ENCODE measurements at regions not wholly inside any gene's neighbourhood (a gene's known extent, or its start where the extent isn't known, plus 50 kb on each side); places are given as distances from the start of the nearest gene placed in this dataset.
"Not testable (repeated sequence)": the region's sequence is repeated elsewhere in the genome, so short reads cannot be mapped to it uniquely, and the experiment has no call there.

DNA sequence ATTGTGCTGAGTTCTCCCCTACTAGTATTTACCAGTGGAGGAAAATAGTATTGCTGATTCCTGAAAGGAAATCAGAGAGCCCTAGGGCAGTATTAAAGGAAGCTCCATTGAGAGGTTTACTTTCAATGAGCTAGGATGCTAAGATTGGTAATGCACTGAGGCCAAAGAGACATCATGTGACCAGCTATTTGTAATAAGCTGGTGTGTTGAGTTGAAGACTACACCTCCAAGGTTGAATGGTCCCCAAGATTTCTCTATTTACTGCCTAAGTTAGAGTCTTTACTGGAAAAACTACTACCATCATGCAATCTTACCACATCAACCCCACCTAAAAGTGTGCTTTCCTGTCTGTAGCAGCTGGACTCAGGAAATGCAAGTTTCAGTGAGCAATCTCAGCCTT, 151.5 kb upstream of the GJE1 start:
- peaks cover 0 to 5% (median 3%) of the 10 kb centered on the region in 3 donors for H3K4me1 Mint-ChIP-seq
- ChIA-PET POLR2A (interaction anchor here in 1 of 2 donors (0.5 kb wide), 1 partner anchor 32 kb away, joined by 7 read pairs; no protein-coding TSS in a partner anchor), CTCF (no interaction called here)
- ATAC-seq (replicated peaks in 1 of 4) (no peak), DNase-seq (no peak)
- H3K4me3 Mint-ChIP-seq, result no peak overlapping the region
- Histone ChIP-seq H3K27ac (ENCODE audit: low read length) (no peak overlapping the region), H3K27me3 (replicated peaks in 1 of 2; ENCODE audit: control insufficient read depth in 2 of 2, extremely low read depth in 1 of 2, insufficient read depth in 2 of 2, low read length in 1 of 2) (no peaks in the 10 kb centered on the region), H3K9me3 (no peaks in the 10 kb centered on the region), H3K36me3 (ENCODE audit: control insufficient read depth in 2 of 2, extremely low read depth in 1 of 2, insufficient read depth in 1 of 2, low read length in 1 of 2) (no peaks in the 10 kb centered on the region), H3K4me1 (ENCODE audit: control insufficient read depth in 1 of 2, extremely low read depth in 1 of 2, insufficient read depth in 2 of 2, low read length in 2 of 2) (no peaks in the 10 kb centered on the region), H3K4me3 (ENCODE audit: control insufficient read depth in 1 of 2, extremely low read depth in 1 of 2, low read length in 1 of 2) (no peak overlapping the region)
- H3K27me3 Mint-ChIP-seq, result no peaks in the 10 kb centered on the region
- H3K9me3 Mint-ChIP-seq, result no peaks in the 10 kb centered on the region
- no peak overlapping the region for H3K27ac Mint-ChIP-seq
- H3K36me3 Mint-ChIP-seq, result no peaks in the 10 kb centered on the region

DNA sequence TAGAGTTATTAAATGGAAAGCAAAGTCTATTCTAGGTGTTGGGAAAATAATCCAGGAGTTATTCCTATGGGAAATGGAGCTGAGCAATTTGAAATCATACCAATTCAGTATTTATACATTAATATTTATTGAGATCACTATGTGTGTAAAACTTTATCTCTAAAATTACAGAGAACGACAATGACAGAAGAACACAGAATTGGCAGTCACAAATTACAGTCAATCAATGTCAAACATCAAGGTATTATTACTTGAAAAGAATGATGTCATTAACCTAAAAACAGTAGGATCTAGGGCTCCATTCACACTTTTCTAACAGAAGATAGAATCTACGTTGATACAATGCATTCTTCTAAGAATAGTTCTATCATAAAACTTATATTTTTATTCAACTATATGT, 154.9 kb upstream of the GJE1 start:
- ATAC-seq (replicated peaks in 1 of 4), result no peak
- H3K27me3 ChIP-seq (replicated peaks in 1 of 2; ENCODE audit: control insufficient read depth in 2 of 2, extremely low read depth in 1 of 2, insufficient read depth in 2 of 2, low read length in 1 of 2), result no peaks in the 10 kb centered on the region
- POLR2A ChIA-PET, result no interaction called here
- Mint-ChIP-seq H3K4me3 (no peak overlapping the region), H3K9me3 (no peaks in the 10 kb centered on the region), H3K36me3 (no peaks in the 10 kb centered on the region), H3K4me1 (no peaks in the 10 kb centered on the region), H3K27ac (no peak overlapping the region), H3K27me3 (no peaks in the 10 kb centered on the region)
- CTCF ChIA-PET, result interaction anchor here (0.6 to 1.4 kb wide), 3 partner anchors 8 to 588 kb away, joined by 3 to 5 read pairs (median 3); no protein-coding TSS in a partner anchor
- no peaks in the 10 kb centered on the region for H3K36me3 ChIP-seq (ENCODE audit: control insufficient read depth in 2 of 2, extremely low read depth in 1 of 2, insufficient read depth in 1 of 2, low read length in 1 of 2)
- WGBS (ENCODE audit: insufficient coverage), result no CpG with 5 or more reads among the region's 2 CpGs
- no peak overlapping the region for H3K4me3 ChIP-seq (ENCODE audit: control insufficient read depth in 1 of 2, extremely low read depth in 1 of 2, low read length in 1 of 2)
- H3K27ac ChIP-seq (ENCODE audit: low read length), result no peak overlapping the region
- no peaks in the 10 kb centered on the region for H3K4me1 ChIP-seq (ENCODE audit: control insufficient read depth in 1 of 2, extremely low read depth in 1 of 2, insufficient read depth in 2 of 2, low read length in 2 of 2)
- DNase-seq, result no peak
- H3K9me3 ChIP-seq, result no peaks in the 10 kb centered on the region

DNA sequence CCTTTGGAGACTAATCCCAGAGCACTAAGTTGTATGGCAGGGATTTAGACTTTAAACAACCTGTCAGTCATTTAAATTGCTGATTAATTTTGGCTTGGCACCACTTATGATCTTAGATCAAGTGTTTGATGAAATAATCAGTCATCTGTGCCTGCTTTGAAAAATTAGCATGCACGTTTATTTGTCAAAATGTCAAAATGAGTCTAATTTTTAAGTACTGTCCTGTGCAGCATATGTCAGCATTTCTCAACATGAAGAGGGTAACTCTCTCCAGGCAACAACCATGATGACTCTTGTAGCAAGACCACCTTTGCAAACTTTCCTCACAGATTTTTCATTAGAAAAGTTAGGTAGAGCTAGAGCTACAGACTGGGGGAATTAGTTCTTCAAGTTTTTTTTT, 155.7 kb upstream of the GJE1 start:
- H3K9me3 ChIP-seq, result no peaks in the 10 kb centered on the region
- ChIA-PET POLR2A (no interaction called here), CTCF (interaction anchor here in 1 of 2 donors (1.0 kb wide), 1 partner anchor 9 kb away, joined by 3 read pairs; no protein-coding TSS in a partner anchor)
- Mint-ChIP-seq H3K27me3 (no peaks in the 10 kb centered on the region), H3K36me3 (no peaks in the 10 kb centered on the region), H3K27ac (no peak overlapping the region), H3K4me1 (no peaks in the 10 kb centered on the region), H3K4me3 (no peak overlapping the region), H3K9me3 (no peaks in the 10 kb centered on the region)
- H3K36me3 ChIP-seq (ENCODE audit: control insufficient read depth in 2 of 2, extremely low read depth in 1 of 2, insufficient read depth in 1 of 2, low read length in 1 of 2), result no peaks in the 10 kb centered on the region
- WGBS (ENCODE audit: insufficient coverage), result 83% methylated on average over 1 of the region's 1 CpG
- H3K27ac ChIP-seq (ENCODE audit: low read length), result no peak overlapping the region
- ATAC-seq (replicated peaks in 1 of 4), result no peak
- DNase-seq, result no peak
- H3K27me3 ChIP-seq (replicated peaks in 1 of 2; ENCODE audit: control insufficient read depth in 2 of 2, extremely low read depth in 1 of 2, insufficient read depth in 2 of 2, low read length in 1 of 2), result no peaks in the 10 kb centered on the region
- no peaks in the 10 kb centered on the region for H3K4me1 ChIP-seq (ENCODE audit: control insufficient read depth in 1 of 2, extremely low read depth in 1 of 2, insufficient read depth in 2 of 2, low read length in 2 of 2)
- H3K4me3 ChIP-seq (ENCODE audit: control insufficient read depth in 1 of 2, extremely low read depth in 1 of 2, low read length in 1 of 2), result no peak overlapping the region

DNA sequence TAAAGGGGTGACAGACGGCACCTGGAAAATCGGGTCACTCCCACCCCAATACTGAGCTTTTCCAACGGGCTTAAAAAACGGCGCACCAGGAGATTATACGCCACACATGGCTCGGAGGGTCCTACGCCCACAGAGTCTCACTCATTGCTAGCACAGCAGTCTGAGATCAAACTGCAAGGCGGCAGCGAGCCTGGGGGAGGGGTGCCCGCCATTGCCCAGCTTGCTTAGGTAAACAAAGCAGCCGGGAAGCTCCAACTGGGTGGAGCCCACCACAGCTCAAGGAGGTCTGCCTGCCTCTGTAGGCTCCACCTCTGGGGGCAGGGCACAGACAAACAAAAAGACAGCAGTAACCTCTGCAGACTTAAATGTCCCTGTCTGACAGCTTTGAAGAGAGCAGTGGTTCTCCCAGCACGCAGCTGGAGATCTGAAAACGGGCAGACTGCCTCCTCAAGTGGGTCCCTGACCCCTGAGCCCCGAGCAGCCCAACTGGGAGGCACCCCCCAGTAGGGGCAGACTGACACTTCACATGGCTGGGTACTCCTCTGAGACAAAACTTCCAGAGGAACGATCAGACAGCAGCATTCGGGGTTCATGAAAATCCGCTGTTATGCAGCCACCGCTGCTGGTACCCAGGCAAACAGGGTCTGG, 162.8 kb upstream of the GJE1 start:
- H3K27ac Mint-ChIP-seq; H3K9me3 ChIP-seq; H3K4me3 Mint-ChIP-seq; H3K36me3 ChIP-seq (ENCODE audit: control insufficient read depth in 2 of 2, extremely low read depth in 1 of 2, insufficient read depth in 1 of 2, low read length in 1 of 2); H3K4me1 ChIP-seq (ENCODE audit: control insufficient read depth in 1 of 2, extremely low read depth in 1 of 2, insufficient read depth in 2 of 2, low read length in 2 of 2); POLR2A ChIA-PET; H3K9me3 Mint-ChIP-seq; ATAC-seq (replicated peaks in 1 of 4); H3K27me3 ChIP-seq (replicated peaks in 1 of 2; ENCODE audit: control insufficient read depth in 2 of 2, extremely low read depth in 1 of 2, insufficient read depth in 2 of 2, low read length in 1 of 2); H3K27me3 Mint-ChIP-seq; H3K4me3 ChIP-seq (ENCODE audit: control insufficient read depth in 1 of 2, extremely low read depth in 1 of 2, low read length in 1 of 2); H3K27ac ChIP-seq (ENCODE audit: low read length); CTCF ChIA-PET; H3K36me3 Mint-ChIP-seq; DNase-seq; H3K4me1 Mint-ChIP-seq: not testable (repeated sequence)
- WGBS (ENCODE audit: insufficient coverage), result 78% methylated on average over 8 of the region's 19 CpGs

DNA sequence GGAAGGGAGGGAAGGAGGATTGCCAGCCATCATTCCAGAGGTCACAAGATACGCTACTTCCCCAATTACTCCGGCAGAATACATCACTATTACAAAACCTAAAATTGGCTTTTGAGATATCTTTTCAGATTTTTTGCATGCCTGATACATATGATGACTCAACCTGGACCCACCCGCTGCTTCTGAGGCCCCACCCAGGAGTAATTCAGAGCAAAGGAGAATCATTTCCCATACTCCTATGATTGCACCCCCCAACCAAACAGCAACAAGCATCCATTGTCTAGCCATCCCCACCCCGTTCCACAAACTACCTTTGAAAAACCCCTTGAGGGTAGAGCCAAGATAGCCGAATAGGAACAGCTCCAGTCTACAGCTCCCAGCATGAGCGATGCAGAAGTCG, 163.5 kb upstream of the GJE1 start:
- ChIA-PET POLR2A (no interaction called here), CTCF (no interaction called here)
- Mint-ChIP-seq H3K36me3 (no peaks in the 10 kb centered on the region), H3K27me3 (peaks cover 0 to 4% of the 10 kb centered on the region in 2 donors), H3K9me3 (no peaks in the 10 kb centered on the region), H3K4me3 (no peak overlapping the region), H3K4me1 (no peaks in the 10 kb centered on the region), H3K27ac (no peak overlapping the region)
- no peak for DNase-seq
- H3K4me3 ChIP-seq (ENCODE audit: control insufficient read depth in 1 of 2, extremely low read depth in 1 of 2, low read length in 1 of 2), result no peak overlapping the region
- ATAC-seq (replicated peaks in 1 of 4), result no peak
- H3K4me1 ChIP-seq (ENCODE audit: control insufficient read depth in 1 of 2, extremely low read depth in 1 of 2, insufficient read depth in 2 of 2, low read length in 2 of 2), result no peaks in the 10 kb centered on the region
- no peaks in the 10 kb centered on the region for H3K36me3 ChIP-seq (ENCODE audit: control insufficient read depth in 2 of 2, extremely low read depth in 1 of 2, insufficient read depth in 1 of 2, low read length in 1 of 2)
- 85% methylated on average over 6 of the region's 7 CpGs for whole genome bisulfite sequencing (ENCODE audit: insufficient coverage)
- H3K27me3 ChIP-seq (replicated peaks in 1 of 2; ENCODE audit: control insufficient read depth in 2 of 2, extremely low read depth in 1 of 2, insufficient read depth in 2 of 2, low read length in 1 of 2), result no peaks in the 10 kb centered on the region
- no peaks in the 10 kb centered on the region for H3K9me3 ChIP-seq
- no peak overlapping the region for H3K27ac ChIP-seq (ENCODE audit: low read length)

DNA sequence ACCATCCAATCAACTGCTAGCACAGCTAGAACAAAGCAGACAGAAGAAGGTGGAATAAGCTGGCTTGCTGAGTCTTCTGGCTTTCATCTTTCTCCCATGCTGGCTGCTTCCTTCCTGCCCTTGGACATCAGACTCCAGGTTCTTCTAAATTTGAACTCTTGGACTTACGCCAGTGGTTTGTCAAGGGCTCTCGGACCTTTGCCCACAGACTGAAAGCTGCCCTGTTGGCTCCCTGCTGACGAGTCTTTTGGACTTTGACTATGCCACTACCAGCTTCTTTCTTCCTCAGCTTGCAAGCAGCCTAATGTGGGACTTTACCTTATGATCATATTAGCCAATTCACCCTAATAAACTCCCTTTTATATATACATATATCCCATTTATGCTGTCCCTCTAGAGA, 164.1 kb upstream of the GJE1 start:
- Histone ChIP-seq H3K27ac (ENCODE audit: low read length) (no peak overlapping the region), H3K4me1 (ENCODE audit: control insufficient read depth in 1 of 2, extremely low read depth in 1 of 2, insufficient read depth in 2 of 2, low read length in 2 of 2) (no peaks in the 10 kb centered on the region), H3K4me3 (ENCODE audit: control insufficient read depth in 1 of 2, extremely low read depth in 1 of 2, low read length in 1 of 2) (no peak overlapping the region), H3K9me3 (no peaks in the 10 kb centered on the region), H3K36me3 (ENCODE audit: control insufficient read depth in 2 of 2, extremely low read depth in 1 of 2, insufficient read depth in 1 of 2, low read length in 1 of 2) (no peaks in the 10 kb centered on the region), H3K27me3 (replicated peaks in 1 of 2; ENCODE audit: control insufficient read depth in 2 of 2, extremely low read depth in 1 of 2, insufficient read depth in 2 of 2, low read length in 1 of 2) (no peaks in the 10 kb centered on the region)
- Mint-ChIP-seq H3K9me3 (no peaks in the 10 kb centered on the region), H3K27ac (no peak overlapping the region), H3K4me1 (no peaks in the 10 kb centered on the region), H3K4me3 (no peak overlapping the region), H3K36me3 (no peaks in the 10 kb centered on the region), H3K27me3 (peaks cover 0 to 4% of the 10 kb centered on the region in 2 donors)
- WGBS (ENCODE audit: insufficient coverage), result 97% methylated on average over 3 of the region's 3 CpGs
- CTCF ChIA-PET, result no interaction called here
- DNase-seq (no peak), ATAC-seq (replicated peaks in 1 of 4) (no peak)
- POLR2A ChIA-PET, result no interaction called here

DNA sequence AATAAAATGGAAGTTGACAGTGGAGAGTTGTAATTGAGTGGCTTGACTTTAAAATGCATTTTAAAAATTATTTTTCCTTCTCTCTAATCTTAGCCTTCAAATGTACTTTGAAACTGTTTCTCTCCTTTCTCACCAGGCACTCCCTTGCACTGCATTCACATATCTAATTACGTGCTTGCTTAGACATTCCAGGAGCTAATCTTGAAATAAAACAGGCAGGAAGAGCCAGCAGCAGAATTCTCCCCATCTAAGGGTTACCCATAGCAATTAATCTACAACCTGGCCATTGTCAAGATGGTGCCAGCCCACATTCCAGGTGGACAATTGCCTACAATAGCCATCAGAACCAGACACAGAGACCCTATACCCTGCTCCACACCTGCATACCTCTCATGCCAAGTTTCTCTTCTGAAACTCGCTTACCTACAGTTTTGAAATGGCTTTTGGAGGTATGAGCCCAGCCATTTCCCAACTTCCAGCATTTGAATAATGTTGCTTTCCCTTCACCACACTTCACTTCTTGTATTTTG, 167.6 kb upstream of the GJE1 start:
- no peak overlapping the region for H3K27ac Mint-ChIP-seq
- ATAC-seq (replicated peaks in 1 of 4), result no peak

More for the DNA sequence above, 167.6 kb upstream of the GJE1 start:
- no peak for DNase-seq
- no peaks in the 10 kb centered on the region for H3K4me1 Mint-ChIP-seq
- H3K27me3 ChIP-seq (replicated peaks in 1 of 2; ENCODE audit: control insufficient read depth in 2 of 2, extremely low read depth in 1 of 2, insufficient read depth in 2 of 2, low read length in 1 of 2), result no peaks in the 10 kb centered on the region
- H3K9me3 ChIP-seq, result no peaks in the 10 kb centered on the region
- no peak overlapping the region for H3K4me3 ChIP-seq (ENCODE audit: control insufficient read depth in 1 of 2, extremely low read depth in 1 of 2, low read length in 1 of 2)
- no peaks in the 10 kb centered on the region for H3K36me3 Mint-ChIP-seq
- H3K36me3 ChIP-seq (ENCODE audit: control insufficient read depth in 2 of 2, extremely low read depth in 1 of 2, insufficient read depth in 1 of 2, low read length in 1 of 2), result no peaks in the 10 kb centered on the region
- H3K9me3 Mint-ChIP-seq, result no peaks in the 10 kb centered on the region
- CTCF ChIA-PET, result no interaction called here
- H3K4me3 Mint-ChIP-seq, result no peak overlapping the region
- peaks cover 0 to 4% of the 10 kb centered on the region in 2 donors for H3K27me3 Mint-ChIP-seq
- POLR2A ChIA-PET, result no interaction called here
- no peaks in the 10 kb centered on the region for H3K4me1 ChIP-seq (ENCODE audit: control insufficient read depth in 1 of 2, extremely low read depth in 1 of 2, insufficient read depth in 2 of 2, low read length in 2 of 2)
- 82% methylated on average over 2 of the region's 2 CpGs for WGBS (ENCODE audit: insufficient coverage)
- H3K27ac ChIP-seq (ENCODE audit: low read length), result no peak overlapping the region

Measured in T-cell (primary cell).